HCT116 (cell line): ENCODE measurements at regions not wholly inside any gene's neighbourhood (a gene's known extent, or its start where the extent isn't known, plus 50 kb on each side); places are given as distances from the start of the nearest gene placed in this dataset.

Experiments used
- EGR1 ChIP-seq: IDR thresholded peaks from 2 replicates; pipeline ENCODE4 v1.6.1; 2012; ENCODE audit warnings: low read depth
- TF ChIP-seq, protein P1 (sequence below), 3 experiments: fragments of 200-600 bp in 1 of 3; sonication (generic) in 1 of 3; IDR thresholded peaks in 2 of 3; conservative IDR thresholded peaks in 1 of 3; 2 replicates each; pipeline ENCODE4 v1.5.1; 2012 to 2017; ENCODE audit warnings: low read depth in 2 of 3, low read length in 2 of 3, antibody characterized with exemption in 1 of 3, borderline replicate concordance in 1 of 3, control low read depth in 1 of 3, mild to moderate bottlenecking in 1 of 3, mixed read lengths in 1 of 3, mixed run types in 1 of 3, moderate library complexity in 1 of 3; ENCODE audit not compliant: insufficient read depth in 1 of 3

DNA sequence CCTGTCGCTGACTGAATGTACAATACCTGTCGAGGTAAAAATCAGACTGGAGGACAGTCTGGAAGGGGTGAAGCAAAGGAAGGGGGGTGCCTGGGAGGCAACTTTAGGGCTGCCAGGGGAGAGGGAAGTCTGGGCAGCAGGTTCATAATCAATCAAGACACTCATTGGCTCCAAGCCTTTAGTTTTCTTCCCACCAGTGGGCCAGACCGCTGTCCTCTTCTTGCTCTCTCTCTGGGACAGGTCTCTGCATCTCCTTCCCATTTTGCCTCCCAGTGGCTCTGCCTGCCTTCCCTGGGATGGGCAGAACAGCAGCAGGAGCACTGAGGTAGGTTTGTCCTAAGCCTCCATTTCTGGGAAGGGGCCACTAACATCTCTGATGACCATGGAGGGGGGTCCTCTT is 206.5 kb downstream of the TTC8 start:
- TF ChIP-seq, protein P1, sequence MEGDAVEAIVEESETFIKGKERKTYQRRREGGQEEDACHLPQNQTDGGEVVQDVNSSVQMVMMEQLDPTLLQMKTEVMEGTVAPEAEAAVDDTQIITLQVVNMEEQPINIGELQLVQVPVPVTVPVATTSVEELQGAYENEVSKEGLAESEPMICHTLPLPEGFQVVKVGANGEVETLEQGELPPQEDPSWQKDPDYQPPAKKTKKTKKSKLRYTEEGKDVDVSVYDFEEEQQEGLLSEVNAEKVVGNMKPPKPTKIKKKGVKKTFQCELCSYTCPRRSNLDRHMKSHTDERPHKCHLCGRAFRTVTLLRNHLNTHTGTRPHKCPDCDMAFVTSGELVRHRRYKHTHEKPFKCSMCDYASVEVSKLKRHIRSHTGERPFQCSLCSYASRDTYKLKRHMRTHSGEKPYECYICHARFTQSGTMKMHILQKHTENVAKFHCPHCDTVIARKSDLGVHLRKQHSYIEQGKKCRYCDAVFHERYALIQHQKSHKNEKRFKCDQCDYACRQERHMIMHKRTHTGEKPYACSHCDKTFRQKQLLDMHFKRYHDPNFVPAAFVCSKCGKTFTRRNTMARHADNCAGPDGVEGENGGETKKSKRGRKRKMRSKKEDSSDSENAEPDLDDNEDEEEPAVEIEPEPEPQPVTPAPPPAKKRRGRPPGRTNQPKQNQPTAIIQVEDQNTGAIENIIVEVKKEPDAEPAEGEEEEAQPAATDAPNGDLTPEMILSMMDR (IDR thresholded peaks at IDR 0.05 in 2 of 3, conservative IDR thresholded peaks at IDR 0.05 in 1 of 3; ENCODE audit: borderline replicate concordance in 1 of 3, insufficient read depth in 1 of 3, low read depth in 2 of 3, low read length in 2 of 3): no peak
- TF ChIP-seq EGR1: no peak
